ENCODE measurements at regions not wholly inside any gene's neighbourhood (a gene's known extent, or its start where the extent isn't known, plus 50 kb on each side); places are given as distances from the start of the nearest gene placed in this dataset.
"Not testable (repeated sequence)": the region's sequence is repeated elsewhere in the genome, so short reads cannot be mapped to it uniquely, and the experiment has no call there.

DNA sequence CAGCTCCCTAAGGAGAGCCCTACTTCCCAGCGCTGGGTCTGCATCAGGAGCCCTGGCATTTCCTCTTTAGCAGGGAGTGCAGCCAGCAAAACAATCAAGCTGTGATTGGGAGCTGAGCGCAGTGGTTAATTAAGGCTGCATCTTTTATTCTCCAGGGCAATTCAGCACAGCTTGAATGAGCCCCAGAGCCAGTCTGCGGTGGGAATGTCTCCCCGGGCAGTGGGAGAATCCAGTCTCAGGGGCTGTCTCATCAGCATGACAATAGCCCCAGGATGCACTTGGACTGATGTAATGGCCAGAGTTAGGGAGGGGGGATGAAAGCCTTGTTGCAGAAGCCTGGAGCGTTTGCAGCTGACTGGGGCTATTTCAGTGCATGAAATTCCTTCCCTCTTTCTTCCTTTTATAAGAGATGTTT lies 292.6 kb upstream of the SOX9 start:
- no peak for DNase-seq (ENCODE audit: low read depth in 3 of 3)

DNA sequence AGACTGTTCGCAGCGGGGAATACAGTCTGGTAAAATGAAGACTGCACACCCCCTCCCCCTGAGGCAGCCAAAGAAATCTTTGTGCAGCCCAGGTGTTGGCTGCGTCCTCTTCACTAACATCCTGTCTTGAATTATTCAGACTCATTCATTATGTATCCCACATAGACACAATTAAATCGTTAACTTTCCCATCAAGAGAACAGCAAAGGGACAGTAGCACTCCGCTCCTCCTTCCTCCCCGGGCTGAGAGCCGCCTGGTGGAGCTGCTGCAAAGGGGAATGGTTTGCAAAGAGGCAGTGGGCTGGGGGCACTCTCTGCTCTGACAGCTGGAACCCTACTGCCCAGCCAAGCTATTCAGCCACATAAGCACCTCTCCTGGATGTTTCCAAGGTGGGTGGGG lies 290.0 kb upstream of the SOX9 start:
- no peak for DNase-seq (ENCODE audit: low read depth in 3 of 3)

DNA sequence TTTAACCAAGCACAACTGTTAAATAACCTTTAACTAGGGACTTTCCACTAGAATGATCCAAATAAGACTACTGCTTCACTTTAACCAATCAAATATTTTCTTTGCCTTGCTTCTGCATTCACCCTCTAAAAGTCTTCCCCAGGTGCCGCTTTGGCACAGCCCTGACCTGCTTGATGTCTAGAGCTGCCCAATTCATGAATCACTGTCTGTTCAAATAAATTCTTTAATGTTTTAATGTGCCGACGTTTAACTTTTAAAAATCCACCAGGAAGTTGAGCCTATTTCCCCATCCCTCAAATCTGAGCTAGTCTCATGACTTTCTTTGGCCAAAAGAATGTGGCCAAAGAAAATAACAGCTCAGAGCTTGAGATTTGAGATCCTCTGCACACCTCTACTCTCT lies 277.8 kb upstream of the SOX9 start:
- DNase-seq (ENCODE audit: low read depth in 3 of 3), result no peak

DNA sequence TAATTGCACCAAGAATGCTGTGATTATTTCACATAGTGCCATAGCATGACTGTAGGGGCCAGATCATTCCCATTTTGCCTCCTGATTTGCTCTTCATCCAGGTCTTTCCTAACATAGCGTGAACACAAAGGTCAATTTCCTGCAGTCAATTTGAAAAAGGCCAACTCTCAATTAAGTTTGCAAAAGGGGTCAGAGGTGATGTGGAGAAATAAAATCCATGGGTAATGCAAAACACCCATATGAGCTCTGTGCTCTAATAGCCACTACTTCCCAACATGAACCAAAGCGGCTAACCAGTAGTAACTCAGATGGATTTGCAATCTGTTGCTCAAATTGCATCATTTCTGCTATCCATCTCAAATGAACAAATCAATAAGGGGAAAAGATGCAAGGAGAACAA lies 275.5 kb upstream of the SOX9 start:
- DNase-seq (ENCODE audit: low read depth in 3 of 3), result no peak

DNA sequence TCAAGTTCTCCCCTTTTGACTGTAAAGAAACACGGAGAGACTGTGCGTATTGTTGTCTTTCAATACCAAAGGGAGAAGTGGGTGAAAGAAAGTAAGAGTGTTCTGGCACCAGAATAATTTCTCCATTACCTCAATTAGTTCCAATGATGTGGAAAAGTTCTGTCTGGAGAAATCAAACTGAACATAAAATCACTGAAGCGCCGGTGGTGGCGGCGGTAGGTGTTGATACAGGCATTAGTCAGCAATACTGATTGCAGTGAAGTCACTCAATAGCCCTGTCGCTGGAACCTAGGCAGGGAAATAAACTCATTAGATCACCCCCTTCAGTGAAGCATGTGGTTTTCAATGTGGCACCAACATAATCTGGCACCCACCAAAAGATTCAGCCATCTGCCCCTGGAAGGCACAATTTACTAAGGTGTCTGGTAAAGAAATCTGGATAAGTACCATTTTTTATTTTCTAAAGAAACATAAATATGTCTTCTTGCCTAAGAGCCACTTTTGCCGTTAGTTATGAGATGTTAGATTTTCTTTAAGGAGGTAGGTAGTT lies 274.2 kb upstream of the SOX9 start:
- no peak for DNase-seq (ENCODE audit: low read depth in 3 of 3)

DNA sequence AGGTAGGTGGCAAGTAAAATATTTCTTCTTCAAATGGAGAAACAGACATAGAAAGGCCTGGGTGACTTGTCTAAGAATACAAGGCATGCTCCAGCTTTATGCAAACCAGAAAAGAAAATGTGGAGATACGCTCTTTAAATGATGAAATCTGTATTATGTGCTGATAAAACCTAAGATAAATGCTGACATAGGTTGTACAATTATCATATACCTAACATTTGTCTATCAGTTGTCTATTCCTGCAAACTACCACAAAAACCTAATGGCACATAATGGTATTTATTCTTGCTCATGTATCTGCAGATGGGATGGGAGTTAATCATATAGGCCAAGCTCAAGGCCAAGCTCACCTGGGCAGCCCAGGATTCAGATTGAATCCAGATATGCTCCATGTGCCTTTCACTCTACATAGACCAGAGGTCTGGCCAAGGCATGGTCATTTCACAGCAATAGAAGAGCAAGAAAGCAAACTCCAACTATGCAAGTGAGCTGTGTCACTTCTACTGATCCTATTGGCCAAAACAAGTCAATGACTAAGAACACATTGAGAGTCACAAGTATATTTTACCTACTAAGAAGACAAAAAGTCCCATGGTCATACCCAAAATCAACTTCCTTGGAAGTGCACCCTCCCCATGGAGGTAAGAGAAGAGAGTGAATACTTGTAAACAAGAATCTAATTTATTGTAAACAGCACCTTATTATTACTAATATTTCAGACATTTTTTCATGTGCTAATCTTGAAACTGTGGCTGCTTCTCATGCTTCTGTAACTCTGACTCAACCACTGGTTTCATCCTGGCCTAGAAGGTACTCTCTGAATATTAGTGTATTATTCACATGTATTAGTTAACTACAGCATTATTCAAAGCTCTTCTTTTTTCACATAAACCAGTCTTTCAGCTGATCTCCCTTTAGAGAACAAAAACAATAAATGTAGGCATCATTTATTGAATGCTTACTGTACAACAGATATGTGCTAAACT lies 270.7 kb upstream of the SOX9 start:
- DNase-seq (ENCODE audit: low read depth in 3 of 3), result no peak

DNA sequence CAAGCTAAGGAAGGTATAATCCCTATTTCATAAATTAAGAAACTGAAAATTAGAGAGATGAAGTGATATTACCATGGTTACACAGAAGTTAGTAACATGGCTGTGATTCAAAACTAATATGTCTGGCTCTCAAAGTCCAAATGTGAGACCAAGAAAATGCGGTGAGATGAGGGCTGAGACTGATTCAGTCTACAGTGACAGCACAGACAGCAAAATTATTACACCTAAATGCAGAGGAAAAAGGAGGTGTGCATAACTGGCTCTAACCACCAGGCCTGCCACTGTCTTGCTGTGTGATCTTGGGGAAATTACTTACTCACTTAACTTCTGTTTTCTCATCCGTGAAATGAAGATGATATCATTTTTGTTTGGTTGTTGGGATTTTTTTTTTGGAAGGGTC lies 270.0 kb upstream of the SOX9 start:
- no peak for DNase-seq (ENCODE audit: low read depth in 3 of 3)

DNA sequence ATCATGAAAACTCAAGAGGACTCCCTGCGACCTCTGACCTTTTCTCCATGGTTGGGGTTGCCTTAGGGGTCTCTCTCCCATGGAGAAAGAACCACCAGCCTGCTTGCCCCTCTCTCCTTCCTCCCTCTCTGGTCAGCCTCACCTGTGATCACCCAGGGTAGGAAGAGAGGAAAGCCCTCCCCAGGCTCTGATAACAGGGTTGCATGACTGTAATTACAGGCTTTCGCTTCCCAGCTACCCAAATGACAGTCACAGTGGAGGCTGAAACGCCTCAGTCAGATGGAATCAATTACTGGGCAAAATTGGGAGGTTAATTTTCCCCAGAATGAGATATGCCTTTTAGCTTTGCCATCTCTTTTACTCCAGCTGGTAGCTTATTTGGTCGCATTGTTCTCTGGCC lies 265.8 kb upstream of the SOX9 start:
- DNase-seq (ENCODE audit: low read depth in 3 of 3), result no peak

DNA sequence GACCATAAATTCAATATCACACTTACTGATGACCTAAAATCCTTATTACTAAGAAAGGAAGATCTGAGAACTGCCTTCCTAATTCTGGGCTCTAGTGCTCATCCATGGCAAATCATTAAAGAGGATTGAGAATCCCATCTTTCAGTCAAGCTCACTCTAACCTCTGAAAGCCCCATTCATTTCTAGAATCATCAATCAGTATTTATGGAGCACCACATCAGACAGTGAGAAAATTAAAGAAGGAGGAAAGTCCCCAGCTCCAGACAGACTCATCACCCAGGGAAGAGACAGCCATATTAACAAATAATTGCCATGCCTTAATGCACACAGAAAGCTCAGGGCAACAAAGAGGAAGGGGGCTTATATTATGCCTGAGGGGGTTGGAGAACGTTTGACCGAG lies 256.1 kb upstream of the SOX9 start:
- DNase-seq (ENCODE audit: low read depth in 3 of 3), result no peak

DNA sequence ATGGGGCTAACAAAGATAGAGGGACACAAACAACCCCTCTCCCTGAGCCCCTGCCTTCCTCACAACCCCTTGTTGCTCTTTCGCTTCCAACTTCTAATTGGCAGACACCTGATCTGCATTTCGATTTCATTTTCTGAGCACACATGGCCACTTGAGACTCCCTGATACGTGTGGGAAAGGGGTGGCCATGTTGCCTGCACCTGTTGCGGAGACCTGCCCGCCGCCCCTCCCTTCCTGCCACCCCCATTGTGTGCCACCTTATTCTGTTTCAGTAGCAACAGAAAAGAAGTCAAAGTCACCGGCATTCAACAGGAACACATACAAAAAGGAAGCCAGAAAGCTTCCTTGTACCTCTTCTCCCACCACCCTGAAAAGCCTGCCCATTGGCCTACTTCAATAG lies 254.7 kb upstream of the SOX9 start:
- no peak for DNase-seq (ENCODE audit: low read depth in 3 of 3)

DNA sequence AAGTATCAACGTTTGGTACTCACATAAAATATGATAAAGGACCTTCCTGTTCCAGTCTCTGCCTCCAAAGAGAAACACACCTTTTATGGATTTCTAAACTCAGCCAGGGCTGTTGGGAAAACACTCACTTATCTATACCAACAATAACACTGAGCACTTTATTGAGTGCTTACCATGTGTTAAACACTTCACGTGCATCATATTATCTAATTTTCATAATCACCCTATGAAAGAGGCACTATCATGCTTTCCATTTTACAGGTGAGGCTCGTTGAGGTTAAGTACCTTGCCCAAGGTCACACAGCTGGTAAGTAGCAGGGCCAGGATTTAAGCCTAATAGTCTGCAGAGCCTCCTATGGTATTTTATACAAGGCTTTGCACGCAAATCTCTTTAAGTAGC lies 251.5 kb upstream of the SOX9 start:
- no peak for DNase-seq (ENCODE audit: low read depth in 3 of 3)

DNA sequence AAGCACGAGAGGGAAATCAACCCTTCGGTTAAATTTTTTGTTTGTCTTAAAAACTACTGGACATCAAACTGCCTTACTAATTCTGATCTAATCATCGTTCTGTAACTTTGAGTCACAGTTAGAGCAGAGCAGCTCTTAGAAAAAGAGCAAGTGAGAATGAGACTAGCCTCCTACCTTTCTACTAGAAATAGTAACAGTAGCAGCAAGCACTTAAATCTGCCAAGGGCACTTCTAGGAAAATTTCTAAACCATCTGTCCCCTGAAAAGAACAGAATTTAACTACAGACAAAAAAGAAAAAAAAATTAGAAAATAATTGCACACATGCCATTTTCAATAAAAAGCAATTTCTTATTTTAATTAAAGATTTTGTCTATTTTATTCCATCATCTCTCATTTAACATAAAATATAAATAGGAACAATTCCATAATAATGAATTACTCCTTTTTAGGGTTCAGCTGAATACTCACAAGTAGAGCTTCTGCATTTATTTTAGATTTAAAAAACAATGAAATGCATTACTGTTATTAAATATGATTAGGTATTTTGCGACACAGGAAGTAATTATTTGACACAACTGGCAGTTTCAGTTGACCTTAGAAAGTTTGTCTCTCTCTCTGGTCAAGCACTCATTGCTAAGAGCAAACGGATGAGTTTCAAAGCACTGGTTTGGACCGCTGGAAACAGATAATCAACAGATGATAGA lies 250.8 kb upstream of the SOX9 start:
- no peak for DNase-seq (ENCODE audit: low read depth in 3 of 3)

DNA sequence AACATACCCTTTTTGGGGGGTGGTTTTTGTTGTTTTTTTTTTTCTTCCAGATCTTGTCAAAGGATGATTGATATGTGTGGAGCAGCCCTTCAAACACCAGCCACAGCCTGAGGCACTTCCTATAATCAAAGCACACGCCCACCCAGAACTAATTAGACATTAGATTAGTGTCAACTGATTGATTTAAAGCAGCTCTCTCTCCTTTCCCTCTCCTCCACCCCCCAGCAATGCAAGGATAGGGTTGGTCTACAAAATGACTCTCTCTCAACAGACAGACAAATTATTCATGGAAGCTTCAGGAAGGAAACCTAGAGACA lies 250.3 kb upstream of the SOX9 start:
- DNase-seq (ENCODE audit: low read depth in 3 of 3), result no peak

DNA sequence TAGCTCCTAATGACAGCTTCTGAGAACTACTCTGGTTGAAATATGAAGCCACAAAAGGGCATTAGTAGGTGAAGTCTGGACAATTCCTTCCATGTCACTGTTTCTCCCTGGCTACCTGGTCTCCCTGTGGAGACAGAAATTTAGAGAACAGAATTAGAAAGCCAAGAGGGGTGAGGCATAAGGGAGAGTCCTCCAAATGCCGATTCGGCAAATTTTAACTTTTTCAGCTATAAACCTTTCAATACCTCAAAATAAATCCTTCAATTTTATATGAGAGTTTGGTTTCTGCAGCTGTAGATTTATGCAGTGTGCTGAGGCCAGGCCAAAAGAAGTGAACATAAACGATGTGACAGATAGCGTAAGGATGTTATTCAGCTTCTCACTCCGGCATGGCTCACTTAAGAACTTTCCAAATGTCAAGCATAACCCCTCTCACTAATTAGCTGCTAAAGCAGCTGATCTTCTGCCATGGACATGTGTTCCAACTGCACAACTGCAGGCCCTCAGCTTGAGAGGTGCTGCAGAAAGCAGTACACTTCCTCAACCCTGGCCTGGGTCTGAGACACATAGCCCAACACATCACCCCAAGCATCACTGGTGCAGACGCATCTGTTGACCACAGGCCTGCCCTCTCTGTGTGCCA lies 247.9 kb upstream of the SOX9 start:
- no peak for DNase-seq (ENCODE audit: low read depth in 3 of 3)

DNA sequence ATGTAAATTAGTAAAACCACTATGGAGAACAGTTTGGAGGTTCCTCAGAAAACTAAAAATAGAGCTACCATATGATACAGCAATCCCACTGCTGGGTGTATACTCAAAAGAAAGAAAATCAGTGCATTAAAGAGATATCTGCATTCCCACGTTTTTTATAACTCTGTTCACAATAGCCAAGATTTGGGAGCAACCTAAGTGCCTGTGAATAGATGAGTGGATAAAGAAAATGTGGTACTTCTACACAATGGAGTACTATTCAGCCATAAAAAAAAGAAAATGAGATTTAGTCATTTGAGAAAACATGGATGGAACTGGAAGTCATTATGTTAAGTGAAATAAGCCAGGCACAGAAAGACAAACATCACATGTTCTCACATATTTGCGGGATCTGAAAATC lies 246.0 kb upstream of the SOX9 start:
- not testable (repeated sequence) for DNase-seq (ENCODE audit: low read depth in 3 of 3)

DNA sequence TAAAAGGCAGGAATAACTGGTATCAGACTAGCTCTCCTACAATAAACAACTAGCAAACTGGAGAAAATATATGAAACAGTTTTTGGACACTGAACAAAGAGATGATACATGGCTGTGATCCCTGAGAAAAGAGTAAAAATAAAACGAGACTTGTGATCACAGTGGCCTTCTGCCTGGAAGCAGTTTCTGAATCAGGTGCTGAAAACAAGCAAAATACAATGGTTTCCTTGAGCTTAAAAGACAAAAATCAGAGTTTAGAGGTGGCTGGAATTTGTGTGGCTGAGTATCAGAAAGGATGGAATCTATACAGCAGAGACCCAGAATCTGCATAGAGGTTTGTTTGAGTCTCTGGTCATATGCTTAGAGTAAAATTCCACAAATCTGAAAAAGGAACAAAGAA lies 242.5 kb upstream of the SOX9 start:
- no peak for DNase-seq (ENCODE audit: low read depth in 3 of 3)

DNA sequence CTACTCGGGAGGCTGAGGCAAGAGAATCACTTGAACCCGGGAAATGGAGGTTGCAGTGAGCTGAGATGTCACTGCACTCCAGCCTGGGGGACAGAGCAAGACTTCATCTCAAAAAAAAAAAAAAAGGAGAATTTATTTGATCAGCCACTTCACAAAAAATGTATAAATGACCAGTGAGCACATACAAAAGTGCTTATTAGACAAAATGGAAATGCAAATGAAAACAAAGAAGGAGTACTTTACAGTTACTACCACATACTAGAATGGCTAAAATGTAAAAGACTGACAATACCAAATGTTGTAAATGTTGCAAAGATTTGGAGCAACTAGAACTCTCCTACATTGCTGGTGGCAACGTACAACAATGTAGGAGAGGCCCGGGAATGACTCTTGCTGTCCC lies 241.8 kb upstream of the SOX9 start:
- no peak for DNase-seq (ENCODE audit: low read depth in 3 of 3)

DNA sequence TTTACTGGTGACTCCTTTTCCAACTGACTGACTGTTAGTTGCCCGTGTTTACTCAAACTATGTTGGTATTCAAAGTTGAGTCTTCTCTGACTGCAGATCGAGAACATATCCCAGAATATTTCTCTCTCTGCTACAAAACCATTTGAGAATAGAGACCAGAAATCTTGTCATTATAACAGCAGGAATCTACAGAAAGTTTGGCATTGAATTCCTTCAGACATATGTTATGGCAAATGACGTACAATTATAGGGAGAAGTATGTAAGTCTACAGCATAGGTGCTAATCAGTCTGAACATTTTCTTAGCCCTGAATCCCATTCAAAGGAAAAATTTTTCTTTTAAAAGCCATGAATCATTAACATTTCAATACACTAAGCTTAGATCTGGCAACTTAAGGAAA lies 239.8 kb upstream of the SOX9 start:
- DNase-seq (ENCODE audit: low read depth in 3 of 3), result no peak

DNA sequence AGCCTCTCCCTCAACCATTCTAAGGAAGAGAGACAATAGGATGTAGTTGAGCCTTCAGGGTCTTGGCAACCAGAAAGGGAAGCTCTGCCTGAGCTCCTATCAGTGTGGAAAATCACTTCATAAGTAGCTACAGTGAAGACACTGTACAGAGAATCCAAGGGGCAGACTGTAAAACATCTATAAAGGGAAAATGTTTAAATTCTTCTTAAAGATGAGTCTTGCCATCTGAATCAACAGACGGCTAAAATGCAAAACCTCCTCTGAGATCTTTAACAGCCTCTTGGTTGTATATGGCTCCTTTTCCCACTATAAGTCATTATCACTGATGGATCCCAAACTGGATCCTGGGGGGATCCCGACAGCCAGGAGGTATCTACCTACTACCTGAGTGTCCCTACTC lies 239.2 kb upstream of the SOX9 start:
- DNase-seq (ENCODE audit: low read depth in 3 of 3), result no peak

DNA sequence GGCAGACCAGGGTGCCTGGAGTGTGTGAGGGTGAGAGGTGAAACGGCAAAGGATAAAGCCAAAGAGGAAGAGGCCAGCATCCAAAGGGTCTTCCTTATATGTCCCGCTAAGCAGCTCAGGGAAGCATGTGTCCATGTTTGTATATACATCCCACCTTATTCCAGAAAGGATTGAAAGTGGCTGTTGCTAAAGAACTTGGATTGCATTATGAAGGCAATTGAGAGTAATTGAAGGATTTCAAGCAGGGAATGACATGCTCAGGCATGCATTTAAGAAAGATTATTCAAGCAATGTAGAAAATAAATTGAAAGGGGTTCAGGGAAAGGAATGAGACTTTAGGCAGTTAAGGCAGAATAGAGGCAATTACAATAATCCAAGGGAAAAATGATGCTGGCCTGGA lies 237.6 kb upstream of the SOX9 start:
- no peak for DNase-seq (ENCODE audit: low read depth in 3 of 3)

DNA sequence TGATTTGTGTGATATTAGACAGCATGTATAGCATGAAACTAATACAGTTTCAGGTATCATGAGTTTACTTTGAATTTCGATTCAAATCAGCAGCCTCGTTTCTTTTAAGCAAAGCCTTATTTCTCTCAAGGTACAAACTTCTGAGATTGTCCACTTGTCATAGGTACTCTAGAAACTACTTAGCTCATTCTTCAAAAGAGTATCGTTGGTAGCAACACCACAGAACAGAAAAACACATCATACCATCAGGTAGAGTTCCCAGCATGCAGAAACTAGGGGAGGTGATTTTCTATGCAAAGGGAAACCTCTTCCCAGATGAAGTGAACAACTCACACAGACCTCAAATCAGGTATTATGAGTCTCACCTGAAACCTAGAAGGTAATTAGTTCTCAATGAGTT lies 237.0 kb upstream of the SOX9 start:
- DNase-seq (ENCODE audit: low read depth in 3 of 3), result no peak

DNA sequence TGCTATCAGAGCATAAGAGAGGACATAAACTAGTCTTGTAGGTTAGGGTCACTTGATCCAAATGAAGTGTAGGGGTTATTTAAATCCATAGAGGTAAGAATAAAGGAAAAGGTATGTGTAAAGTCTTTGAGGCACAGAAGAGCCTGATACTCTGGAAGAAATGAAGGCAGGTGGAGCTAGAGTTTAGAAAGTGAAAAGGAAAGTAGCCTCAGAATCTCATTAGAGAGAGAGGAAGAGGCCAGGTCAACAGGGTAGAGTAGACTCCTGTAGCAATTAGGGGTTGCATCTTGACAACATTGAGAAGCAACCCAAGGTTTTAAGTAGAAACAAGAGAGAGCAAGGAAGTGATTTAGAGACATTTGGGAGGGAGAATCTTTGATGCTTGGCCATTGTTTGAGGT lies 235.2 kb upstream of the SOX9 start:
- no peak for DNase-seq (ENCODE audit: low read depth in 3 of 3)

DNA sequence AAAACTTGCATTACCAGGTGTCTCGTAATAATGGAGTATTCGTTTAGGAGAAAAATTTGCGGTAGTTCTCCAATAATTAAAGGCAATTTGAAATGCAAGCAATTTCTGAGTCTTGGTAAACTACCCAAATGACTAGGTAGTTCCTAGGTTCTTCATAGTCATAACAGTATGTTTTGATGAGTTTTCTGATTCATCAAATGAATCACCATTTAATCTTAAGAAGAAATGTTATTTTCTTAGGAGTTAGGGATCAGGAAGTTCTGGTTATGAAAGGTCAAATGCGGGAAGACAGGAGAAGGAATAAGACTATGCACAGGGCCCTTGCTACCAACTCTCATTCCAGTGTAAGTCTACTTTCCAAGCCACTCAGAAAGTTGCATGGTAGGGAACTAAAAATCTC lies 221.5 kb upstream of the SOX9 start:
- DNase-seq (ENCODE audit: low read depth in 3 of 3), result no peak
